CD14-positive monocyte (primary cell): ENCODE measurements at regions not wholly inside any gene's neighbourhood (a gene's known extent, or its start where the extent isn't known, plus 50 kb on each side); places are given as distances from the start of the nearest gene placed in this dataset.

Experiments
- DNase-seq, 3 donors: peaks; one replicate each; pipeline ENCODE4 v3.0.0-alpha.2; 2011 to 2022
- H2AFZ ChIP-seq: 2 replicates; pipeline ENCODE4 v1.6.0; 2012; ENCODE audit warnings: mild to moderate bottlenecking, low read depth, low read length, inconsistent platforms; ENCODE audit not compliant: insufficient read depth, poor library complexity, severe bottlenecking
- H3K27ac ChIP-seq, 2 donors: 1 replicate in 1 of 2; 2 replicates in 1 of 2; pipeline ENCODE4 v1.5.1; 2012 to 2013; ENCODE audit warnings: low read length in 2 of 2, control low read depth in 1 of 2, inconsistent platforms in 1 of 2, low read depth in 1 of 2, mild to moderate bottlenecking in 1 of 2
- H3K27me3 ChIP-seq, 2 donors: one replicate each; pipeline versions ENCODE4 v1.6.0 to v1.6.1; 2011 to 2013; ENCODE audit warnings: low read length in 2 of 2; ENCODE audit not compliant: control insufficient read depth in 2 of 2, insufficient read depth in 2 of 2
- H3K36me3 ChIP-seq, 2 donors: replicated peaks in 1 of 2; 1 replicate in 1 of 2; 2 replicates in 1 of 2; pipeline versions ENCODE4 v1.5.1 to v1.6.1; 2012 to 2013; ENCODE audit warnings: low read length in 2 of 2, control low read depth in 1 of 2, inconsistent platforms in 1 of 2, mild to moderate bottlenecking in 1 of 2; ENCODE audit not compliant: insufficient read depth in 2 of 2, control insufficient read depth in 1 of 2
- H3K4me1 ChIP-seq, 2 donors: 1 replicate in 1 of 2; 2 replicates in 1 of 2; pipeline versions ENCODE4 v1.5.1 to v1.6.1; 2012 to 2013; ENCODE audit warnings: low read length in 2 of 2, control low read depth in 1 of 2, inconsistent platforms in 1 of 2, mild to moderate bottlenecking in 1 of 2, moderate library complexity in 1 of 2; ENCODE audit not compliant: insufficient read depth in 2 of 2, control insufficient read depth in 1 of 2
- H3K4me2 ChIP-seq: replicated peaks from 2 replicates; pipeline ENCODE3; 2012; ENCODE audit warnings: low read length, moderate library complexity, mild to moderate bottlenecking; ENCODE audit not compliant: poor library complexity, severe bottlenecking; ENCODE audit errors: extremely low read depth
- H3K4me3 ChIP-seq, 3 experiments: fragments of 200-600 bp in 1 of 3; sonication (generic) in 1 of 3; replicated peaks in 1 of 3; 1 replicate in 2 of 3; 2 replicates in 1 of 3; pipeline ENCODE4 v1.5.1; 2011 to 2013; ENCODE audit warnings: low read length in 3 of 3, mild to moderate bottlenecking in 3 of 3, control low read depth in 2 of 3, low read depth in 2 of 3, inconsistent platforms in 1 of 3, moderate library complexity in 1 of 3
- H3K79me2 ChIP-seq: 2 replicates; pipeline ENCODE4 v1.6.0; 2012; ENCODE audit warnings: mild to moderate bottlenecking, control low read depth, inconsistent platforms, low read length, moderate library complexity; ENCODE audit not compliant: insufficient read depth
- H3K9ac ChIP-seq: 2 replicates; pipeline ENCODE4 v1.6.0; 2017; ENCODE audit warnings: low read length, mild to moderate bottlenecking; ENCODE audit not compliant: insufficient read depth, poor library complexity, severe bottlenecking
- H3K9me3 ChIP-seq, 2 donors: replicated peaks in 1 of 2; 1 replicate in 1 of 2; 2 replicates in 1 of 2; pipeline versions ENCODE4 v1.5.1 to v1.6.1; 2012 to 2013; ENCODE audit warnings: low read length in 2 of 2, control low read depth in 1 of 2; ENCODE audit not compliant: control insufficient read depth in 1 of 2, insufficient read depth in 1 of 2
- H4K20me1 ChIP-seq: 2 replicates; pipeline ENCODE4 v1.6.0; 2012; ENCODE audit warnings: mild to moderate bottlenecking, low read length, control low read depth, moderate library complexity; ENCODE audit not compliant: insufficient read depth
- H3K27ac Mint-ChIP-seq, 7 donors: one replicate each; pipeline ENCODE4 v1.8.0; 2020; ENCODE audit warnings: mild to moderate bottlenecking in 7 of 7, mixed read lengths in 7 of 7, moderate library complexity in 6 of 7, inconsistent platforms in 2 of 7
- H3K27me3 Mint-ChIP-seq, 3 donors: one replicate each; pipeline ENCODE4 v1.8.0; 2021 to 2022; ENCODE audit warnings: low read depth in 3 of 3, mild to moderate bottlenecking in 3 of 3, mixed read lengths in 3 of 3, moderate library complexity in 3 of 3, inconsistent platforms in 1 of 3
- H3K36me3 Mint-ChIP-seq, 2 donors: one replicate each; pipeline ENCODE4 v1.8.0; 2020; ENCODE audit warnings: mixed read lengths in 2 of 2, inconsistent platforms in 1 of 2, mild to moderate bottlenecking in 1 of 2
- H3K4me1 Mint-ChIP-seq: one replicate; pipeline ENCODE4 v1.8.0; 2020; ENCODE audit warnings: mild to moderate bottlenecking, mixed read lengths
- H3K4me3 Mint-ChIP-seq, 2 donors: one replicate each; pipeline ENCODE4 v1.8.0; 2020; ENCODE audit warnings: mild to moderate bottlenecking in 2 of 2, mixed read lengths in 2 of 2, moderate library complexity in 1 of 2
- H3K9me3 Mint-ChIP-seq, 7 donors: one replicate each; pipeline ENCODE4 v1.8.0; 2020 to 2022; ENCODE audit warnings: mixed read lengths in 7 of 7, mild to moderate bottlenecking in 6 of 7, moderate library complexity in 6 of 7, inconsistent platforms in 2 of 7
- CTCF ChIP-seq: fragments of 200-600 bp; IDR thresholded peaks from one replicate; pipeline ENCODE4 v1.8.0; 2022; ENCODE audit warnings: antibody characterized with exemption, mild to moderate bottlenecking
- WGBS: methylation state at CpG from one replicate; pipeline ENCODE4 v1.1.5; 2013; ENCODE audit warnings: missing lambda C conversion rate; ENCODE audit not compliant: insufficient coverage; 5-methylcytosine and 5-hydroxymethylcytosine counted together
- intact Hi-C, 2 donors: fragments of 100-400 bp; cut with micrococcal nuclease; formaldehyde crosslinking; loops; one replicate each; pipeline versions ENCODE4 v1.15.0 to v1.15.1; 2023

GRCh38 chr6:144901412-144901811 is 616.3 kb downstream of the UTRN start:
- no peak overlapping the region for H3K27ac ChIP-seq
- no peak overlapping the region for H2AFZ ChIP-seq
- no peaks in the 10 kb centered on the region for H4K20me1 ChIP-seq
- H3K4me1 ChIP-seq, result no peaks in the 10 kb centered on the region
- Mint-ChIP-seq H3K9me3 (peaks cover 3 to 10% (median 4%) of the 10 kb centered on the region in 7 donors), H3K4me3 (no peak overlapping the region), H3K27ac (no peak overlapping the region), H3K36me3 (no peaks in the 10 kb centered on the region), H3K27me3 (no peaks in the 10 kb centered on the region), H3K4me1 (peaks cover 1% of the 10 kb centered on the region)
- no peak overlapping the region for H3K4me2 ChIP-seq
- no CpG with 5 or more reads among the region's 1 CpG for WGBS
- no peaks in the 10 kb centered on the region for H3K79me2 ChIP-seq
- H3K9ac ChIP-seq, result no peak overlapping the region
- H3K4me3 ChIP-seq, result no peak overlapping the region
- DNase-seq, result no peak
- no peaks in the 10 kb centered on the region for H3K36me3 ChIP-seq
- no peaks in the 10 kb centered on the region for H3K27me3 ChIP-seq
- no peak for TF ChIP-seq CTCF
- intact Hi-C loops, result no loop called here
- H3K9me3 ChIP-seq, result no peaks in the 10 kb centered on the region

GRCh38 chr6:144908004-144908403 is 622.9 kb downstream of the UTRN start:
- H3K27ac ChIP-seq, result no peak overlapping the region
- no peak overlapping the region for H2AFZ ChIP-seq
- H3K36me3 ChIP-seq, result no peaks in the 10 kb centered on the region
- no peak for DNase-seq
- Mint-ChIP-seq H3K27me3 (peaks cover 0 to 3% (median 0%) of the 10 kb centered on the region in 3 donors), H3K27ac (peak overlapping the region in 1 of 7 donors; percentile 35), H3K4me1 (peaks cover 5% of the 10 kb centered on the region), H3K36me3 (no peaks in the 10 kb centered on the region), H3K9me3 (peaks cover 0 to 5% (median 2%) of the 10 kb centered on the region in 7 donors), H3K4me3 (no peak overlapping the region)
- intact Hi-C loops, result no loop called here
- H4K20me1 ChIP-seq, result no peaks in the 10 kb centered on the region
- 100% methylated on average over 1 of the region's 1 CpG for WGBS
- no peak overlapping the region for H3K9ac ChIP-seq
- H3K79me2 ChIP-seq, result no peaks in the 10 kb centered on the region
- no peak for TF ChIP-seq CTCF
- H3K4me2 ChIP-seq, result no peak overlapping the region
- no peaks in the 10 kb centered on the region for H3K9me3 ChIP-seq
- H3K4me3 ChIP-seq, result no peak overlapping the region
- no peaks in the 10 kb centered on the region for H3K4me1 ChIP-seq
- H3K27me3 ChIP-seq, result no peaks in the 10 kb centered on the region
